ENCODE measurements at regions not wholly inside any gene's neighbourhood (a gene's known extent, or its start where the extent isn't known, plus 50 kb on each side); places are given as distances from the start of the nearest gene placed in this dataset.
"Not testable (repeated sequence)": the region's sequence is repeated elsewhere in the genome, so short reads cannot be mapped to it uniquely, and the experiment has no call there.

GRCh38 chr4:30855232-30855631, 135.1 kb downstream of the PCDH7 start:
- Histone ChIP-seq H3K27me3 (ENCODE audit: control insufficient read depth, insufficient read depth, low read length) (no peaks in the 10 kb centered on the region), H3K4me3 (ENCODE audit: low read depth, low read length) (no peak overlapping the region), H3K9ac (ENCODE audit: low read length) (no peak overlapping the region), H3K4me1 (ENCODE audit: control insufficient read depth, insufficient read depth, low read length) (peaks cover 9% of the 10 kb centered on the region; the same call in 1 of the 2 replicates), H3K9me3 (ENCODE audit: control insufficient read depth, insufficient read depth, low read depth, low read length) (no peaks in the 10 kb centered on the region), H3K36me3 (ENCODE audit: control insufficient read depth, insufficient read depth, low read length) (no peaks in the 10 kb centered on the region), H3K27ac (ENCODE audit: low read depth, low read length) (no peak overlapping the region)

DNA sequence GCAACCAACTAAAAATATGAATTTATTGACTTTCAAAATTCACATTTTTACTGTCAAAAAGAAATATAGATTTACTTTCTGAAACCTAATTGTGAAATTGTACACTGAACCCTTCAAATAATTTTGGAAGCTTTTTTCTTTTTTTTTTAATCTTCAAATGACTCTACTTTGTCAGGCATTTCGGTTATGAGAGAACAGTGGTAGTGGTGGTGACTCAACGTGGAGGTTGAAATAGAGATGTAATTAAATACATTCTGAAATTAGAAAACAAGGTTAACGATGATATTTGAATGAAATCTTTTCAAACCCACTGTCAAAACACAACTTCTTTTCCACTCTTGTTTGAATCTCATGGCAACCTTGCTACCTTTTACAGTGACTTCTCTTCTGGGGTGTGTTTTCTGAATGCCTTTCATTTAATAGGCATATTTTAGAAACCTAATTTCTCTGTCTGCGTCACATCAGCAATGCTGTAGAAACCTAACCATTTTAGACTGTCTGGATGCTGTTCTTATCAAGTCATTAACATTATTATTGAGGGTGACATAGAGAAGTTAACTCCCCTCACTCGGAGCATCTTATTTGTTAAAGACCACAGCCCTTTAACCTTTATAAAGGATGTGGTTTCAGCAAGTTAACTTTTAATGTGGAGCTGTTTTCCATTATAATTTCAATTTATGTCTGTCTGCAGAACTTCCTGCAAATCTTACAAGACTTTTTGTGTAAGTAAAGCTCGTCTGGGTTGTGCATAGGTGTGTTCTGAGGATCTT, 136.8 kb downstream of the PCDH7 start:
- Histone ChIP-seq H3K9ac (ENCODE audit: low read length) (no peak overlapping the region), H3K36me3 (ENCODE audit: control insufficient read depth, insufficient read depth, low read length) (no peaks in the 10 kb centered on the region), H3K4me3 (ENCODE audit: low read depth, low read length) (no peak overlapping the region), H3K9me3 (ENCODE audit: control insufficient read depth, insufficient read depth, low read depth, low read length) (no peaks in the 10 kb centered on the region), H3K27me3 (ENCODE audit: control insufficient read depth, insufficient read depth, low read length) (no peaks in the 10 kb centered on the region), H3K4me1 (ENCODE audit: control insufficient read depth, insufficient read depth, low read length) (peaks cover 9% of the 10 kb centered on the region; the same call in 1 of the 2 replicates), H3K27ac (ENCODE audit: low read depth, low read length) (no peak overlapping the region)

GRCh38 chr4:30860978-30861377, 140.8 kb downstream of the PCDH7 start:
- Histone ChIP-seq H3K9ac (ENCODE audit: low read length) (no peak overlapping the region), H3K27me3 (ENCODE audit: control insufficient read depth, insufficient read depth, low read length) (no peaks in the 10 kb centered on the region), H3K4me1 (ENCODE audit: control insufficient read depth, insufficient read depth, low read length) (0 out of 2 replicates have a peak, but pooled peaks cover 4% of the 10 kb centered on the region), H3K36me3 (ENCODE audit: control insufficient read depth, insufficient read depth, low read length) (no peaks in the 10 kb centered on the region), H3K27ac (ENCODE audit: low read depth, low read length) (no peak overlapping the region), H3K4me3 (ENCODE audit: low read depth, low read length) (no peak overlapping the region), H3K9me3 (ENCODE audit: control insufficient read depth, insufficient read depth, low read depth, low read length) (no peaks in the 10 kb centered on the region)

GRCh38 chr4:30862196-30862595, 142.0 kb downstream of the PCDH7 start:
- Histone ChIP-seq H3K36me3 (ENCODE audit: control insufficient read depth, insufficient read depth, low read length) (no peaks in the 10 kb centered on the region), H3K4me1 (ENCODE audit: control insufficient read depth, insufficient read depth, low read length) (peaks cover 6% of the 10 kb centered on the region; the same call in 1 of the 2 replicates), H3K27ac (ENCODE audit: low read depth, low read length) (no peak overlapping the region), H3K4me3 (ENCODE audit: low read depth, low read length) (no peak overlapping the region), H3K27me3 (ENCODE audit: control insufficient read depth, insufficient read depth, low read length) (no peaks in the 10 kb centered on the region), H3K9me3 (ENCODE audit: control insufficient read depth, insufficient read depth, low read depth, low read length) (no peaks in the 10 kb centered on the region), H3K9ac (ENCODE audit: low read length) (no peak overlapping the region)

GRCh38 chr4:30863021-30863420, 142.9 kb downstream of the PCDH7 start:
- Histone ChIP-seq H3K27ac (ENCODE audit: low read depth, low read length) (no peak overlapping the region), H3K9me3 (ENCODE audit: control insufficient read depth, insufficient read depth, low read depth, low read length) (no peaks in the 10 kb centered on the region), H3K4me3 (ENCODE audit: low read depth, low read length) (no peak overlapping the region), H3K9ac (ENCODE audit: low read length) (no peak overlapping the region), H3K27me3 (ENCODE audit: control insufficient read depth, insufficient read depth, low read length) (no peaks in the 10 kb centered on the region), H3K4me1 (ENCODE audit: control insufficient read depth, insufficient read depth, low read length) (peaks cover 4% of the 10 kb centered on the region; the same call in 1 of the 2 replicates), H3K36me3 (ENCODE audit: control insufficient read depth, insufficient read depth, low read length) (no peaks in the 10 kb centered on the region)

DNA sequence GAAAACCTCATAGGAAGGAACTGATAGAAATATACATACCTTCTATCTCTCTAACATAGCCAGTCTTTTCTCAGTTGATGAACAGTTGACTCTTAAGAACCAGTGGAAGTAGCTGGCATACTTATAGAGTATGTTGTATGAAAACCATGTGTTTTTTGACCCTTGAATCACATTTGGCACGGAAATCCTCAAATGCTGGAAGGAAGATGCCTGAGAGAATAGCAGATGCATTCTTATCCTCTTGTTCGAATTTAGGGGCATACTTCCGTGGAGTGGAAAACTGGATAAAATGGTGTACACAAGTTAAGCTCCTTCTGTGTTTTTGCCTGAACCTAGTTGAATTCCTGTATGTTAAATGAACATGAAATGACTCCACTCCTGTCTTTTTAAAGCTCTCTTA, 145.5 kb downstream of the PCDH7 start:
- H3K4me1 ChIP-seq (ENCODE audit: control insufficient read depth, insufficient read depth, low read length): peaks cover 4% of the 10 kb centered on the region; the same call in 1 of the 2 replicates
- H3K27me3 ChIP-seq (ENCODE audit: control insufficient read depth, insufficient read depth, low read length): no peaks in the 10 kb centered on the region
- no peaks in the 10 kb centered on the region for H3K9me3 ChIP-seq (ENCODE audit: control insufficient read depth, insufficient read depth, low read depth, low read length)
- no peak overlapping the region for H3K9ac ChIP-seq (ENCODE audit: low read length)
- no peak overlapping the region for H3K4me3 ChIP-seq (ENCODE audit: low read depth, low read length)
- no peak overlapping the region for H3K27ac ChIP-seq (ENCODE audit: low read depth, low read length)
- H3K36me3 ChIP-seq (ENCODE audit: control insufficient read depth, insufficient read depth, low read length): no peaks in the 10 kb centered on the region

GRCh38 chr4:30866346-30866745, 146.2 kb downstream of the PCDH7 start:
- no peaks in the 10 kb centered on the region for H3K9me3 ChIP-seq (ENCODE audit: control insufficient read depth, insufficient read depth, low read depth, low read length)
- H3K9ac ChIP-seq (ENCODE audit: low read length): no peak overlapping the region
- no peak overlapping the region for H3K4me3 ChIP-seq (ENCODE audit: low read depth, low read length)
- no peak overlapping the region for H3K27ac ChIP-seq (ENCODE audit: low read depth, low read length)
- no peaks in the 10 kb centered on the region for H3K27me3 ChIP-seq (ENCODE audit: control insufficient read depth, insufficient read depth, low read length)
- H3K36me3 ChIP-seq (ENCODE audit: control insufficient read depth, insufficient read depth, low read length): no peaks in the 10 kb centered on the region
- H3K4me1 ChIP-seq (ENCODE audit: control insufficient read depth, insufficient read depth, low read length): peaks cover 4% of the 10 kb centered on the region; the same call in 1 of the 2 replicates

GRCh38 chr4:30866907-30867306, 146.7 kb downstream of the PCDH7 start:
- H3K4me3 ChIP-seq (ENCODE audit: low read depth, low read length): no peak overlapping the region
- H3K27ac ChIP-seq (ENCODE audit: low read depth, low read length): no peak overlapping the region
- no peaks in the 10 kb centered on the region for H3K27me3 ChIP-seq (ENCODE audit: control insufficient read depth, insufficient read depth, low read length)
- no peaks in the 10 kb centered on the region for H3K9me3 ChIP-seq (ENCODE audit: control insufficient read depth, insufficient read depth, low read depth, low read length)
- peaks cover 4% of the 10 kb centered on the region; the same call in 1 of the 2 replicates for H3K4me1 ChIP-seq (ENCODE audit: control insufficient read depth, insufficient read depth, low read length)
- H3K9ac ChIP-seq (ENCODE audit: low read length): no peak overlapping the region
- no peaks in the 10 kb centered on the region for H3K36me3 ChIP-seq (ENCODE audit: control insufficient read depth, insufficient read depth, low read length)

GRCh38 chr4:30867427-30867826, 147.3 kb downstream of the PCDH7 start:
- no peaks in the 10 kb centered on the region for H3K27me3 ChIP-seq (ENCODE audit: control insufficient read depth, insufficient read depth, low read length)
- H3K4me1 ChIP-seq (ENCODE audit: control insufficient read depth, insufficient read depth, low read length): peaks cover 4% of the 10 kb centered on the region; the same call in 1 of the 2 replicates
- no peak overlapping the region for H3K9ac ChIP-seq (ENCODE audit: low read length)
- no peaks in the 10 kb centered on the region for H3K36me3 ChIP-seq (ENCODE audit: control insufficient read depth, insufficient read depth, low read length)
- H3K9me3 ChIP-seq (ENCODE audit: control insufficient read depth, insufficient read depth, low read depth, low read length): no peaks in the 10 kb centered on the region
- H3K4me3 ChIP-seq (ENCODE audit: low read depth, low read length): no peak overlapping the region
- H3K27ac ChIP-seq (ENCODE audit: low read depth, low read length): no peak overlapping the region

GRCh38 chr4:30868111-30868895, 148.1 kb downstream of the PCDH7 start:
- Histone ChIP-seq H3K36me3 (ENCODE audit: control insufficient read depth, insufficient read depth, low read length) (no peaks in the 10 kb centered on the region), H3K9ac (ENCODE audit: low read length) (no peak overlapping the region), H3K4me1 (ENCODE audit: control insufficient read depth, insufficient read depth, low read length) (peaks cover 4% of the 10 kb centered on the region; the same call in 1 of the 2 replicates), H3K4me3 (ENCODE audit: low read depth, low read length) (no peak overlapping the region), H3K27me3 (ENCODE audit: control insufficient read depth, insufficient read depth, low read length) (no peaks in the 10 kb centered on the region), H3K27ac (ENCODE audit: low read depth, low read length) (no peak overlapping the region), H3K9me3 (ENCODE audit: control insufficient read depth, insufficient read depth, low read depth, low read length) (no peaks in the 10 kb centered on the region)

GRCh38 chr4:30869387-30869786, 149.2 kb downstream of the PCDH7 start:
- not testable (repeated sequence) for H3K36me3 ChIP-seq (ENCODE audit: control insufficient read depth, insufficient read depth, low read length); H3K27me3 ChIP-seq (ENCODE audit: control insufficient read depth, insufficient read depth, low read length); H3K4me3 ChIP-seq (ENCODE audit: low read depth, low read length); H3K9ac ChIP-seq (ENCODE audit: low read length); H3K4me1 ChIP-seq (ENCODE audit: control insufficient read depth, insufficient read depth, low read length); H3K9me3 ChIP-seq (ENCODE audit: control insufficient read depth, insufficient read depth, low read depth, low read length); H3K27ac ChIP-seq (ENCODE audit: low read depth, low read length)
